ENCODE measurements at regions not wholly inside any gene's neighbourhood (a gene's known extent, or its start where the extent isn't known, plus 50 kb on each side); places are given as distances from the start of the nearest gene placed in this dataset.
"Not testable (repeated sequence)": the region's sequence is repeated elsewhere in the genome, so short reads cannot be mapped to it uniquely, and the experiment has no call there.

GRCh38 chr10:78442836-78443550, 409.3 kb downstream of the RPS24 start:
- no peak for DNase-seq

- DNase-seq: no peak
Observed at GRCh38 chr10:78443900-78444571, 410.4 kb downstream of the RPS24 start.

DNA sequence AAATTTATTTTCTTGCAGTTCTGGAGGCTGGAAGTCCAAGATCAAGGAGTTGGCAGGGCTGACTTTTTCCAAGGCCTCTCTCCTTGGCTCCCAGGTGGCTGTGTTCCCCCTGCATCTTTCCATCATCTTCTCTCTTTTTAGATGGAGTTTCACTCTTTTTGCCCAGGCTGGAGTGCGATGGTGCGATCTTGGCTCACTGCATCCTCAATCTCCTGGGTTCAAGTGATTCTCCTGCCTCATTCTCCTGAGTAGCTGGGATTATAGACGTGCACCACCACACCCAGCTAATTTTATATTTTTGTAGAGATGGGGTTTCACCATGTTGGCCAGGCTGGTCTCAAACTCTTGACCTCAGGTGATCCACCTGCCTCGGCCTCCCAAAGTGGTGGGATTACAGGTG, 411.1 kb downstream of the RPS24 start:
- not testable (repeated sequence) for DNase-seq

DNA sequence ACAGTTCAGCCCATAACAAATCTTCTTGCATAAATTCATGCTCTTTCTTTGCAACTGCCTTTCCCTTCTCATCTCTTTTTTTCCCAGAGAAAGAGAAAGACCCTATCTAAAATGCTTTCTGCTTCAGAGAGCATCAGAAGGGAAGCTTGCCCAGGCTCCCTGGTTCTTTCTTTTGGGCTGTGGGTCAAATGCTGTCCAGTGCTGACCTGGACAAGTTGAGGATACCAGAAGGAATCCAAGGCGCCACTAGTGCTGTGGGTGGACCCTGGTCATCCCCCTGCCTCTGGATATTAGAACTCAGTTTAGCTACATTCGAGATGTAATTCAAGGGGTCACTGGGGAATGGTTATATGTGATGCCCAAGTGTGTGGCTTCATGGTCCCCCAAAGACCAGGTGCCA, 411.6 kb downstream of the RPS24 start:
- no peak for DNase-seq

GRCh38 chr10:78448470-78448869, 414.8 kb downstream of the RPS24 start:
- DNase-seq: no peak

DNA sequence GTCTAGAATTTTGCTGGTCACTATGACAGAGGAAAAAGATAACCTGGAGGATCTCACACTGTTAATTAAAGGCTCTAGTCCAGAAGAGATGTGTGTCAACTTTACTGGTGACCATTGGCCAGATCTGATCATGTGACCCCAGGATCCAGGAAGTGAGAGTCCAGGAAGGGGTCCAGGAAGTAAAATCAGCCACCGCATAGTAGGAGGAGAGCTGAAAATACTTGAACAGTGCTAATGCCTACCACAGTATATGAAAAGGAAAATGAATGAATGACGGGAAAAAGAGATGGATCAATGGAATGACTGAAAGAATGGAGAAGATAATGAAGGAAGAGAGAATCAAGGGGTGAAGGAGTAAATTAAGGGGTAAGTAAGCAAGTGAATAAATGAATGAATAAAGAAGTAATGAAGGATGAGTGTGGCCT, 415.3 kb downstream of the RPS24 start:
- no peak for DNase-seq

- no peak for DNase-seq
Observed at GRCh38 chr10:78449554-78449953, 415.9 kb downstream of the RPS24 start.

GRCh38 chr10:78450239-78450638, 416.6 kb downstream of the RPS24 start:
- DNase-seq: no peak

DNA sequence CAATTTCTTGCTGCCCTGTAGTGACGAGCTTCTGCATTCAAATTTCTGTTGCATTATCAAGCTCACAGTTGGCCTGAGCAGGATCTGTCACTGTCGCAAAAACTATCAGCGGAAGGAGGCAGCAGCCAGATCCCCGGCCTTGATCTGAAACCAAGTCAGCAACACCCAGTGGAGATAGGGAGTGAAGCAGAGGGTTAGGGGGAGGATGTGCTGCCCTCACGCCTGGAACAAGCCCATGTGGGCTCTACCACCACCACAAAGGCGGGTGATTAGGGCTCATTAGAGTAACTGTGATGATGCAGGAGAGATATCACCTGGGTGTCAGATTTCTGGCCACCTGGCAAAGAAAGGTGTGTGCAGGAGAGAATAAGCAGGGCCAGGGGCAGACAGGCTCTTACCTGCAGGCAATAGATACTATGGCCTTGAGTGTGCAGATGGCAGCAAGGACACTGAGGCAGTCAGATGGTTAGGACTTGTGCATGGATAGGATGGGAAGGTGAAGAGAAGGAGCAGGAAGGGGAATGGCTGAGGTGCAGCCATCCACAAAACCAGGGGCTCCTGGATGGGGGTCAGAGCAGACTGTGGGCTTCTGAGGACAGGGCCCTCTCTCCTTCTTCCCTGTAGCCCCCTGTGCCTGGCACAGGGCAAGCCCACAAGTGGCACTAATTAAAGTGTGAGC, 417.3 kb downstream of the RPS24 start:
- DNase-seq: peak; percentile 57

- DNase-seq: peak; percentile 62
Observed at GRCh38 chr10:78451592-78451991, 417.9 kb downstream of the RPS24 start.

DNA sequence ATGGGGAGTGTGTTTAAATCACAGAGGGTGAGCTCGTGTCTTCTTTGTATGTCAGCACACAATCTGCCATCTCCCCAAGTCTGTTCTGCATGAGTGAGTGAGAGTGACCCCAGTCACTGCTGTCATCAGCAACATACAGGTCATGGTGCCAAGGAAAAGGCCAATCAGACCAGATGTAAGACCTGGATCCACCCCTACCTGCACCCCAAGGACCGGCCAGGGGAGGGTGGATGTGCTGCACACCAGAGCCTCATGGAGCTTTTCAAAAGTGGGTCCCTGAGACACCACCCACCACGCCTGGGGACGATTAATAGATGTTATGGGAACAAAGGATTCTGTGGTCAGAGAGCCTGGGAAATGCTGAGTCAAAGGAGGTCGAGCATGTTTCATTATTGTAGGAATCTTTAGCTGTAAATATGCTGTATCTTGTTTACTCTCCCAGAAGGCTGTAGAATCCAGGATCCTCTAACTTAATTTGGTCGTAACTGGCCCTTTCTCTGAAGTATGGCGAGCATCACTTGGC, 420.5 kb downstream of the RPS24 start:
- DNase-seq: no peak

- no peak for DNase-seq
Observed at GRCh38 chr10:78455236-78455635, 421.6 kb downstream of the RPS24 start.

- no peak for DNase-seq
Observed at GRCh38 chr10:78455811-78456210, 422.1 kb downstream of the RPS24 start.

- no peak for DNase-seq
Observed at GRCh38 chr10:78456649-78457400, 423.2 kb downstream of the RPS24 start.

GRCh38 chr10:78457804-78458482, 424.3 kb downstream of the RPS24 start:
- DNase-seq: no peak

DNA sequence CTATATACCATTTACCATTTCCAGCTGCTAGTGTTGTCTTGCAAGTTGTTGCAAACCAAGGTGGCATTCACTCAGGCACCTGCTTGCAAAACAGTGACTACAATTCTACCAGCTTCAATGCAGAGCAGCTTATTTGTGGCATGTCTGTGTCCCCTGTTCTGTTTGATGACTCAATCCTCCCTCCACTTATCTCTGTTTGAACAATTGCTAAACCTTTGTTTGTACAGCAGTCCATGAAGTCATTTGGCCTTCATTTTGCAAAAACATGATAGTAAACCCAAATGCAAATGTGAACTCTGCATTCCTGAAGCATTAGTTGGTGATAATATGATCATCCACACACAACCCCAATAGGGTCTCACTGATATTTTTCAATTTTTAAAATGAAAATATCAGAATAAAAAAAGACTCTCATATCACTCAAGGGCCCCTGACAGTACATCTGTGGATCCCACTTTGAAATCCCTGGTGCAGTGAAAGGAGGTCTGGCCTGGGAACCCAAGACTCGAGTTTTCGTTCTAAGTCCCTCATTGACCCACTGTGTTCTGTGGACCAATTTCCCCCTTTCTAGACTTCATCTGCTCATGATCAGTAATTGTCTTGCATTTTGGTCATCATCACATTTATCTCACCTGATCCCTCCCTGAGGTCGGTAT, 425.4 kb downstream of the RPS24 start:
- DNase-seq: peak; percentile 63

- DNase-seq: no peak
Observed at GRCh38 chr10:78459639-78460037, 426.0 kb downstream of the RPS24 start.

DNA sequence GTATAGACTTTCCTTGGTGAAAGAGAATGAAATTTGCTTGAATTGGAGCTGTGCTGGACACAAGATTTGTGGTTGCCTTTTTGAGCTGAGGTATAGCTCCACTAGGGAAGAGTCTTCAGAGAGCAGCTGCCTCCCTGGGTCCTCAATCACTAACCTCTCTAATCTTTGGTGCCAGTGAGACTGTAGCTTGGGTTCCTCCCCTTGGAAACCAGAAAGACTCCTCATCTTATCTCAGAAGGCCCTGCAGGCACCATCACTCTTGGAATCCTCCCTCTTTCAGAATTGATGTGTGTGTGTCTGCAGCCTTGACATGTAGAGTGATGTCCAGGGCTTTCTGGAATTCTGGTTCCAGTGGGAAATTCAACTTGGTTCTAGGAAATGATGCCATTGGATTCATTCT, 426.5 kb downstream of the RPS24 start:
- no peak for DNase-seq

- DNase-seq: no peak
Observed at GRCh38 chr10:78461333-78461732, 427.7 kb downstream of the RPS24 start.

- DNase-seq: no peak
Observed at GRCh38 chr10:78462176-78462575, 428.5 kb downstream of the RPS24 start.

- no peak for DNase-seq
Observed at GRCh38 chr10:78462726-78463228, 429.1 kb downstream of the RPS24 start.

Data from NCI-H1436 (cell line).